Stimulated activated CD8-positive, alpha-beta memory T cell treated with anti-CD3 and anti-CD28 coated beads, Interleukin-12 subunit alpha, Interleukin-12 subunit beta, amount 100 ng/mL, for 4 hours (primary cell): ENCODE measurements at regions not wholly inside any gene's neighbourhood (a gene's known extent, or its start where the extent isn't known, plus 50 kb on each side); places are given as distances from the start of the nearest gene placed in this dataset.
"Not testable (repeated sequence)": the region's sequence is repeated elsewhere in the genome, so short reads cannot be mapped to it uniquely, and the experiment has no call there.

ENCODE experiments used
- DNase-seq: peaks from one replicate; pipeline ENCODE4 v3.0.0-alpha.2; 2020; ENCODE audit warnings: low read depth

GRCh38 chr5:166865206-166865605, 1426.2 kb upstream of the WWC1 start:
- no peak for DNase-seq

GRCh38 chr5:166880456-166880855, 1411.0 kb upstream of the WWC1 start:
- no peak for DNase-seq

GRCh38 chr5:166881802-166882201, 1409.6 kb upstream of the WWC1 start:
- DNase-seq: no peak

DNA sequence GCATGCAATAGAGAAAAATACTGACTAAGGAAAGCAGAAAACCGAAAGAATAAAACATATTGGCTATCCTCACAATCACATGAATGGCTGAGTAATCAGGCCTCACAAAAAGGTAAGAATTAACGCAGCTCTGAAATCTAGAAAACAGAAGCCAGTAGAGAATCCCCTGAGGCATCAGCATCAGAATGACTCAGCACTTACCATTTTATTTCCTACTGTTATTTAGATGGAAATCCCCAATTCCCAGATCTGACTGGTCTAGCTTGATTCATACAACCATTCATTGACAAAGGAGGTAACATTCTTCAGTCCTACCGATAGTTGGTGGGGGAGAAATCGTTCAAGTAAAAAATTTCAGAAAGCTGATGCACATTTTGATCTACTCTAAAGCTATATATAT, 1408.4 kb upstream of the WWC1 start:
- no peak for DNase-seq

DNA sequence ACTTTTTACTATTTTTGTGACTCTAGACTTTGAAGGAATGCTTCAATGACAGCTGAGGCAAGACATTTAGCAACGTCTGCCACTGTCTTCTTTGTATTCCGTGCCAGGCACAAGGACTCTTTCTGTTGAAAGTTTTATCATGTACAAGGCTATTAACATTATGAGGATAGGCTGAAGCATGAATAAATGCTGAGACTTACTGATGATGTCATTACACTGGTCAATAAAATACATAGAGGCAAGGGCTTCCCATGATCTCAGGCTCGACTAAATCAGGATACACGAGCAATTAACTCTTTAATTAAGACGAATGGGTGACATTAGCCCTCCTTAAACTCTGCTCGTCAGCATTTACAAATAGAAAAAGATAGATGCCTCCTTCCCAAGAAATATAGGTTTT, 1393.3 kb upstream of the WWC1 start:
- DNase-seq: no peak

DNA sequence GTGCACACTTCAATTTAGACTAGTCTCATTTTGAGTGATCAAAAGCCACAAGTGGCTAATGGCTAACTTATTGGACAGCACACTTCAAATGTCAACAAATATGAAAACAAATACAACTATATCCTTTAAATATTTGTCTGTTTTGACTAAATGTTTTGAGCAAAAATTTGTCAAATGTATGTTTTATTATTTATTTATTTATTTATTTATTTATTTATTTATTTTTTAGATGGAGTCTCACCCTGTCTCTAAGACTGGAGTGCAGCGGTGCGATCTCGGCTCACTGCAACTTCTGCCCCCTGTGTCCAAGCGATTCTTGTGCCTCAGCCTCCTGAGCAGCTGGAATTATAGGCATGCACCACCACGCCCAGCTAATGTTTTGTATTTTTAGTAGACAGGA, 1392.1 kb upstream of the WWC1 start:
- no peak for DNase-seq

DNA sequence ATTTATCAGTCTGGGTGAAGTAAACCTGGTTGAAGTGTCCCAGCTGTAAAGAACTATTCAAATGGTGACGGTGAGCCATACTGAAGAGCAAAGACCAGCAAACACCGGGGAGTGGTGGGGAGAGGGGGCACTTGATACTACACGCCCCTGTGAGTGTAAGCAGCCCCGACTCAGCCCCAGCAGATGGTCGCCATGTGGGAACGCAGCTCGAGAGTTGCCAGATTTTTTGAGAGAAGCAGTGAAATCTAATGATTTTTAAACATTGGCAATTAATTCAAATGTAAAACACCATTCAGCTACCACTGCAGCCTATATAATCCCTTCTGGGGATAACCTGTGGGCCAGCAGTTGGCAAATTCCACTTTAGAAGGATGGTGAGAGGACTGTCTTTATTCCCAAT, 1386.9 kb upstream of the WWC1 start:
- no peak for DNase-seq

DNA sequence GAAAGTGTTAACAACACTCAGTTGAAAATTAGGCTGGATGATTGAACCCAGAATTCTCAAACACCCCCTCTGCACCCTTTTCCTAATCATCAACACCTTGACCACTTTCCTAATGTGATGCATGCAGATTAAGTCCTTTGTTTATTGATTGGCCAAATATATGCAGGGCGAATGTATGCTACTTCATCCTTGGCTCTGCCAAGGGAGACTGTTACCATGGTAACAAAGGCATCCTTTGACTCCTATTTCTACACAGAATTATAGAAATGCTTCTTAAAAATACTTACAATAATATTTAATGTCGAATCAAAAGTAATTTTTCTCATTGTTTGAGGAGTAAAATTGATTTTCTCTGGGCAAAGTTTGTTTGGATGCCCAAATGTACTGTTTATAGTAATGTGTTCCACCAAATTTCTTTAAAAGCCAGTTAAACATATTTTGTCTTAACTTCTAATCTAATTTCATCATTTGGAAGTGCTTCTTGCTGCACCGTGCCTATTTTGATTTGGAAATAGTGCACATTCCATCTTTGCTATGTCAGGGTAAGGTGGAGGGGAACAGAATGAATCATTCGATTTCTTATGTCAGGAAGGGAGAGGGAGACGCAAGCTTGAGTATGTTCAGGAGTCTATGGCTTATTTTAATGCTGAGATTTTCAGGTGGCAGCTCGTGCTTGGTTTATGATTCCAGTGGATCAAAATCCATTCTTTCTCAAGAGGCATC, 1384.3 kb upstream of the WWC1 start:
- no peak for DNase-seq

- no peak for DNase-seq
Measured at GRCh38 chr5:166909040-166909439, 1382.4 kb upstream of the WWC1 start.

DNA sequence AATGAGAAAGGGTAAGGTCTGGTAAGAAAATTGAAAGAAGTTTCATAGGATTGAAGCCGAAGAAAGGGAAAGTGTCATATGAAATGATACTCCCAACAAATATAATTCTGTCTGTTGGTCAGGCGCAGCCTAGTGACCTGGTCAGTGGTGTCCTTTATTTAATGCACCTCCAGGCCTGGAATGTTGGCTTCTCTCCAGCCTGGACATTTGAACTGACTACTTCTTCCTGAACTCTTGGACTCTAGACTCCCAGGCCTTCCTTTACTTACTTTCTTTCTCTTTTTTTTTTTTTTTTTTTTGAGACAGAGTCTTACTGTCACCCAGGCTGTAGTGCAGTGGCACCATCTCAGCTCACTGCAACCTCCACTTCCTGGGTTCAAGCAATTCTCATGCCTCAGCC, 1381.5 kb upstream of the WWC1 start:
- no peak for DNase-seq

DNA sequence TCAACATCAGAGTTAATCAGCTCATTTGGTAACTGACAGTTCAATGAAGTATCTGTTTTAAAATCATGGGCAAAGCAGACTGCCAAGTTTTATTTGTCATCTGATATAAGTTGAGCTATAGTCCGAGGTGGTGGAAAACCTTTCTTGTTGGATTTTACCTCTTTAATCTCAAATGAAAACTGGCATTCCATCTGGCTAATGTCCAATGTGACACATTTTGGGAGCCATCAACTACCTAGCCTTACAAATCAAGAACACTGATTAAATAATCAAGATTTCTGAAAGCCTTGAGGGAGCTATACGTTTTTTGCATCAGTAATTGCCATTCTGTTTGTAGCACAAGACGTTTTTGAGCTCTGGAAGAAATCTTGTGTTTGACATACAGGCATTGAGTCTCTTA, 1380.5 kb upstream of the WWC1 start:
- no peak for DNase-seq

DNA sequence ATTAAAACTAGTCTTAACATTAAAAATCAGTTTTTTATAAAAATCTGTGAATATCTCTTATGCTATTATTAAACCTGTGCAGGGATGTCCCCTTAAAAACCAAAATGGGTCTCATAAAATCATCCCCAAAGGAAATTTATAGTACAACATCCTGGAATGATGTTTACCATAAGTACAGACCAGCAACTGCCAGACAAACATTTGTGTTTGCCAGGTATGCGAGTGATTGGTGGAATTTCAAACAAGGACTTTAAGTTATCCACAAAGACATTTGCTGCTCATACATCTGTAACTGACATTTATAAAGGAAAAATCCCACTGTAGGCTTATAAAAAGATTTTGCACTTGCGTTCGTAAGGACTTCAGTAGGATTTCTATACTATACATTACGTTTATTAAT, 1375.4 kb upstream of the WWC1 start:
- DNase-seq: no peak

GRCh38 chr5:166926138-166926537, 1365.3 kb upstream of the WWC1 start:
- DNase-seq: no peak

DNA sequence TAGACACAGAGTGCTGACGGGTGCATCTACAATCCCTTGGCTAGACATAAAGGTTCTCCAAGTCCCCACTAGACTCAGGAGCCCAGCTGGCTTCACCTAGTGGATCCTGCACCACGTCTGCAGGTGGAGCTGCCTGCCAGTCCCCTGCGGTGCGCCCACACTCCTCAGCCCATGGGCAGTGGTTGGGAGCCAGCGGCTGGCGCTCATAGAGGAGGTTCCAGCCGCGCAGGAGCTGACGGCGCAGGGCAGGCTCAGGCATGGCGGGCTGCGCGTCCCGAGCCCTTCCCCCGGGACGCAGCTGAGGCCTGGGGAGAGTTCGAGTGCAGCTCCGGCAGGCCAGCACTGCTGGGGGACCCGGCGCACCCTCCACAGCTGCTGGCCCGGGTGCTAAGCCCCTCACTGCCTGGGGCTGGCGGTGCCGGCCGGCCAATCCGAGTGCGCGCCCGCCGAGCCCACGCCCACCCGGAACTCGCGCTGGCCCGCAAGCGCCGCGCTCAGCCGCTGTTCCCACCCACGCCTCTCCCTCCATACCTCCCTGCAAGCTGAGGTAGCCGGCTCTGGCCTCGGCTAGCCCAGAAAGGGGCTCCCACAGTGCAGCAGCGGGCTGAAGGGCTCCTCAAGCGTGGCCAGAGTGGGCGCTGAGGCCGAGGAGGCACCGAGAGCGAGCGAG, 1364.5 kb upstream of the WWC1 start:
- DNase-seq: not testable (repeated sequence)

DNA sequence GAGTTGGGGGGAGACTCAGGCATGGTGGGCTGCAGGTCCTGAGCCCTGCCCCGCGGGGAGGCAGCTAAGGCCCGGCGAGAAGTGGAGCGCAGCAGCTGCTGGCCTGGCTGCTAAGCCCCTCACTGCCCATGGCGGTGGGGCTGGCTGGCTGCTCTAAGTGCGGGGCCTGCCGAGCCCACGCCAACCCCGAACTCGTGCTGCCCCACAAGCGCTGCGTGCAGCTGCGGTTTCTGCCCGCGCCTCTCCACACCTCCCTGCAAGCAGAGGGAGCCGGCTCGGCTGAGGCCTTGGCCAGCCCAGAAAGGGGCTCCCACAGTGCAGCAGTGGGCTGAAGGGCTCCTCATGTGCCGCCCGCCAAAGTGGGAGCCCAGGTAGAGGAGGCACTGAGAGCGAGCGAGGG, 1355.1 kb upstream of the WWC1 start:
- DNase-seq: no peak

DNA sequence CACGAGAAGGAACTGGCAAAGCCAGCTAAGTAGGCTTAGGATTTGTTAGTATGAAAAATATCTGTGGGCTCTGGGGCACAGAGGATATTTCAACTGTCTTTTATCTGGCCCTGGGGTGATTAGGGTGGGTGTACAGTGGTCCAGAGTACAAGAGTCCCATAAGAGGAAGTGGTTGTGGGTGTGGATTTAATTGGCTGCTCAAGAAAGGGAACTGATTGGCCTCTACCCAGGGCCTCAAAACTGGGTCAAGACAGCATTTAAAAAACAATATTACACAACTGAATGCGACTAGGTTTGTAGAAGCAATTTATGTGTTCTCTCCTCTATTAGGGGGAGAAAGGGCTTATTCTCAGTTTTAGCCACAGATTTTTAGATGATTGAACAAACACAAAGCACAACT, 1353.4 kb upstream of the WWC1 start:
- no peak for DNase-seq

DNA sequence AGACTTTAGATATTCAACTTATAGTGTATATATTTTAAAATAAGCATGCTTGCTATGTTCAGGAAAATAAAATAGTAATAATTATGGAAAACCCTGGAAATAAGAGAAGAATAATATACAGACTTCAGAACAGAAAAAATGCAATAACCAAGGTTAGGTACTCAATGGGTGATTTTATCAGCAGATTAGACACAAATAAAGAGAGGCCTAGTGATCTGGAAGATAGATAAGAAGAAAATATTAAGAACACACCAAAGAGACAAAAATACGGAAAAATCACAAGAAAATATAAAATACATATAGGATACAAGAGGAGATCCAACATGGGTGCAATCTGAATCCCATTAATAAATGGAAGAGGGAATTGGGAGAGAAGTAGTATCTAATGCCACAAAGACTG, 1348.5 kb upstream of the WWC1 start:
- DNase-seq: no peak

DNA sequence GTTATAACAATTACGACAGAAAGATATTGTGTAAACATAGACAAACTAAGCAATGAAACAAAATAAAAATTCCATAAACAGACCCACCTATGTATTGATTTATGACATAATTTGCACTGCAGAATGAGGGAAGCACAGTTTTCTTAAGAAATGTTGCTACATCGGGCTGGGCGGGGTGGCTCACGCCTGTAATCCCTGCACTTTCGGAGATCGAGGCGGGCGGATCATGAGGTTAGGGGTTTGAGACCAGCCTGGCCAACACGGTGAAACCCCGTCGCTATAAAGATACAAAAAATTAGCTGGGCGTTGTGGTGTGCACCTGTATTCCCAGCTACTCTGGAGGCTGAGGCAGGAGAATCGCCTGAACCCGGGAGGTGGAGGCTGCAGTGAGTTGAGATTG, 1344.4 kb upstream of the WWC1 start:
- no peak for DNase-seq

- DNase-seq: no peak
Measured at GRCh38 chr5:166948679-166949078, 1342.8 kb upstream of the WWC1 start.

DNA sequence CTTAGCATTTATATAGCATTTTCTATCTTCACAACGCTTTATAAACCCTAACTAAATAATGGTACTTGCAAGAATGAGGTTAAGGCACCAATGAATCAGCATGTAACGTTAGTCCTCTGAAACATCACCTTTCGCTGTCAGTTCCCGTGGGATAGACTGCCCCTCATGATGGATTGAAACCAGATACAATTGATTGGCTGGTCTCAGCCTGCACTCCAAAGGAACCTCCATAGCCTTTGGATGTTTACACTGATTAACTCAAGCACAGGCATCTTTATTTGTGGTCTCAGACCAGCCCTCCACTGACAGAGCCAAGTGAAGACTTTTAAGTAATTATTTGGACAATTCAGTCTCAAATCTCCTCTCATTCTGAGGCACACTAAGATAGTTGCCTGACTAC, 1339.4 kb upstream of the WWC1 start:
- DNase-seq: no peak

DNA sequence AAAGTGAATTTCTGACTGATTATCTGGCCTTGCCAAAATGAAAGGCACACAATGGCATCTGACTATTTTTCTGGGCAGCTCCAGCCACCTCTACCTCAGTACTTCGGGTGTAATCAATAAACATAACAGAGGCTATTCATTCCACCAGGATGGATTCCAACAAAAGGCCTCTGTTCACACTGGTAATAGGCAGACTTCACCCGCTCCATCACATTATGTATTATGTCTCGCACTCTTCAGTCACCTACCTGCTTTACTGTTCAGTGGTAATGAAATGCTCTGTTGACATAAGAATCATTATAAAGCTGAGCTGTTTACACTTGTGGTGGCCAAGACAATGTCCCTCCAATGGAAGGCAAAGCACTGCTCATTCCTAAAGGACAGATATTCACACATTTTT, 1333.7 kb upstream of the WWC1 start:
- DNase-seq: no peak

DNA sequence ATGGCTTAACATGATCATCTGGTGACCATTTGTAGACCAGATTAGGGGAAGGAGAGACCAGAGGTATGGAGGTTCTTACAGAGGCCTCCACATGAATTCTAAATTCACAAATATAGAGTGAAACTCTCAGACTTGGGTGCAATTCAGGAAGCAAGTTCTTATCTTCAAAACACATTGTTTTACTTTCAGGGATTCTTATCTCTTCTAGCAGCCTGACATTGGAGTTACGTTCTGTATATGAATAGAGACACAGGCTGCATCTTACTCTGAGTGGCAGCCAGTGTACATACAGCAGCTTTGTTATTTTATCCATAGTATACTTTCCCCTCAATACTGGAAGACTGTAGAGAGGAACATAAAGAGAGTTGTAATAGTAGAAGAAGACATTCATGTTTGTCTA, 1331.7 kb upstream of the WWC1 start:
- DNase-seq: no peak

DNA sequence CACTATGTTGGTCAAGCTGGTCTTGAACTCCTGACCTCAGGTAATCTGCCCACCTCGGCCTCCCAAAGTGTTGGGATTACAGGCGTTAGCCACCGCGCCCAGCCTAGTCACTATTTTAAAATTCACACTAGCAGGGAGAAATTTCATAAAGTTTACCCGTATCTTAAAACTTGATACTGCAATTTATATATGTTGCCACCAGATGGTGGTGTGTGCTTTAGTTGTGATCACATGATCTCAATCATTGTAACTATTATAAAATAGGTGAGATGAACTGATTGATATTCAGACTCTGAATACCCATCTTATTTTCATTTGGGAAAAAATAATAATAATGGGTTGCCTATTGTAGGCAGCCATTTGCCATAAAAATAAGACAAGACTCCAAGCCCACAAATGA, 1330.4 kb upstream of the WWC1 start:
- no peak for DNase-seq

- no peak for DNase-seq
Measured at GRCh38 chr5:166961913-166962312, 1329.5 kb upstream of the WWC1 start.
